Keratinocyte (primary cell): ENCODE measurements at regions not wholly inside any gene's neighbourhood (a gene's known extent, or its start where the extent isn't known, plus 50 kb on each side); places are given as distances from the start of the nearest gene placed in this dataset.

Experiments used
- CTCF ChIP-seq, 3 experiments: IDR thresholded peaks in 1 of 3; conservative IDR thresholded peaks in 1 of 3; optimal IDR thresholded peaks in 1 of 3; 2 replicates in 2 of 3; 3 replicates in 1 of 3; pipeline versions ENCODE3 to v1.5.1; 2011; ENCODE audit warnings: low read length in 3 of 3, mild to moderate bottlenecking in 3 of 3, moderate library complexity in 2 of 3, control low read depth in 1 of 3, inconsistent platforms in 1 of 3; ENCODE audit not compliant: insufficient read depth in 2 of 3; ENCODE audit errors: extremely low read depth in 1 of 3
- EZH2 ChIP-seq: IDR thresholded peaks from one replicate; pipeline ENCODE4 v1.6.1; 2012; ENCODE audit warnings: inconsistent platforms, mild to moderate bottlenecking, low read length, moderate library complexity

DNA sequence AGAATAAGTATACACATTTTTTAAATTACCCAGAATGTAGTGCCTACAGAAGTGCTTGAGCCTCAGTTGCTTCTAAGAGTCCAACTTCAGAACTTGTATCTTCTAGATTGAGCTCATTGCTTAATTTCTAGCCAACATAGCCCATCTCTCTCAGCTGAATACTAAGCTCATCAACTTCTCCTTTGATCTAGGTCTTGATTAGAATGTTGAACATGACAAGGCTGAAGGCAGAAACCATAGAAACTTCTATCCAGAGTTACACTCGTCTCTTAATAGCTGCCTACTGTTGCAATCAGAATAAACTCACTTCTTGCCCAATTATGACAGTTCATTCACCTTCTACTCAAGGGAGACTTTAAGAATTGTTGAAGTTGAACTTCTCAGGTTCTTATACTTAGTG is 327.3 kb upstream of the THBS1 start:
- TF ChIP-seq CTCF (optimal IDR thresholded peaks at IDR 0.05 in 1 of 3, IDR thresholded peaks at IDR 0.05 in 1 of 3, conservative IDR thresholded peaks at IDR 0.05 in 1 of 3; ENCODE audit: extremely low read depth in 1 of 3, insufficient read depth in 2 of 3, low read length in 3 of 3) (no peak), EZH2 (no peak)
